Heart right ventricle (tissue), 16 donors: ENCODE measurements at regions not wholly inside any gene's neighbourhood (a gene's known extent, or its start where the extent isn't known, plus 50 kb on each side); places are given as distances from the start of the nearest gene placed in this dataset.

Experiments used
- ATAC-seq, 8 donors: fragments of 200-7000 bp; cut with Tn5 transposase; one replicate each; pipeline ENCODE4 v1.9.1; 2020; ENCODE audit warnings: mild to moderate bottlenecking in 8 of 8, moderate library complexity in 8 of 8, moderate number of reproducible peaks in 1 of 8
- DNase-seq, 2 donors: peaks; one replicate each; pipeline ENCODE4 v3.0.0-alpha.2; 2020
- H3K27ac ChIP-seq, 10 donors: fragments of 200-600 bp; sonication (generic) in 2 of 10; one replicate each; pipeline versions ENCODE4 v1.5.0 to v1.8.0; 2020 to 2022; ENCODE audit warnings: mild to moderate bottlenecking in 3 of 10
- H3K27me3 ChIP-seq, 7 donors: fragments of 200-600 bp; one replicate each; pipeline ENCODE4 v1.8.0; 2021 to 2022; ENCODE audit warnings: mild to moderate bottlenecking in 2 of 7
- H3K36me3 ChIP-seq, 9 donors: fragments of 200-600 bp; sonication (generic) in 1 of 9; one replicate each; pipeline versions ENCODE4 v1.5.0 to v1.8.0; 2020 to 2022; ENCODE audit warnings: mild to moderate bottlenecking in 2 of 9
- H3K4me1 ChIP-seq, 9 donors: fragments of 200-600 bp; sonication (generic) in 1 of 9; one replicate each; pipeline versions ENCODE4 v1.5.0 to v1.8.0; 2020 to 2022; ENCODE audit warnings: mild to moderate bottlenecking in 4 of 9
- H3K4me3 ChIP-seq, 10 donors: fragments of 200-600 bp; sonication (generic) in 2 of 10; one replicate each; pipeline versions ENCODE4 v1.5.0 to v1.8.0; 2020 to 2022; ENCODE audit warnings: mild to moderate bottlenecking in 7 of 10, moderate library complexity in 2 of 10
- H3K9me3 ChIP-seq, 11 donors: fragments of 200-600 bp in 10 of 11; sonication (generic) in 2 of 11; one replicate each; pipeline versions ENCODE4 v1.5.0 to v1.8.0; 2013 to 2022; ENCODE audit warnings: mild to moderate bottlenecking in 2 of 11, control low read depth in 1 of 11, moderate library complexity in 1 of 11
- WGBS, 2 donors: extraction: QIAGEN DNeasy Blood & Tissue Kit; methylation state at CpG; one replicate each; pipeline ENCODE4 v1.1.7; 2013; ENCODE audit warnings: inconsistent platforms in 1 of 2; 5-methylcytosine and 5-hydroxymethylcytosine counted together
- intact Hi-C, 10 donors: fragments of 100-400 bp; cut with DNase I; formaldehyde crosslinking; loops; one replicate each; pipeline versions ENCODE4 v1.11.1 to v1.14.2; 2022
- TF ChIP-seq, protein P1 (sequence below), 9 donors: fragments of 200-600 bp; sonication (generic) in 2 of 9; IDR thresholded peaks; one replicate each; pipeline versions ENCODE4 v1.5.0 to v1.8.0; 2021 to 2022; ENCODE audit warnings: antibody characterized with exemption in 9 of 9, mild to moderate bottlenecking in 5 of 9, moderate library complexity in 1 of 9
- donor health status: Arrhythmogenic right ventricular cardiomyopathy.
- donor health status: ischemic (EF 13 %, LVEDD 7.1; RV severe dilation, severe dysfunction).
- donor health status: healthy with polysubstance abuse.
- donor health status: DM: no; HTN: yes; CAD: no.
- donor health status: DM: no; HTN: no; CAD: no.
- donor health status: ischemic (EF 25% LVEDD 6.9; RV normal size, moderate dysfunction).
- donor health status: ischemic (EF 25% LVEDD 5.7; RV mildly dilated, moderate dysfunction).
- donor health status: healthy.
- donor health status: DM: yes; HTN: yes; CAD: no.
- donor health status: Ischemic cardiomyopathy.
- donor health status: ischemic (EF 35%, LVEDD 5.7; RV mildly dilated, moderate dysfunction).
- donor health status: nonischemic (EF 11% LVEDD 7.7; RV severe dilation, severe dysfunction).
- donor health status: DM: yes; HTN: yes; CAD: no.
- donor health status: PGD.
- donor health status: ischemic (EF 29% LVEDD 5.4; RV normal size, mild dysfunction).
- donor health status: nonischemic (EF 23%, LVEDD 6.1; RV moderate dilation, normal function).

GRCh38 chr2:45261746-45262145, 252.5 kb upstream of the SIX2 start:
- intact Hi-C loops = no loop called here
- DNase-seq (no peak), ATAC-seq (no peak)
- peaks cover 0 to 14% (median 0%) of the 10 kb centered on the region in 7 donors for H3K27me3 ChIP-seq
- H3K36me3 ChIP-seq = no peaks in the 10 kb centered on the region
- H3K9me3 ChIP-seq = no peaks in the 10 kb centered on the region
- H3K4me1 ChIP-seq = peaks cover 0 to 27% (median 8%) of the 10 kb centered on the region in 9 donors
- 72 to 84% methylated on average over 4 of the region's 4 CpGs for WGBS, 2 donors
- TF ChIP-seq, protein P1, sequence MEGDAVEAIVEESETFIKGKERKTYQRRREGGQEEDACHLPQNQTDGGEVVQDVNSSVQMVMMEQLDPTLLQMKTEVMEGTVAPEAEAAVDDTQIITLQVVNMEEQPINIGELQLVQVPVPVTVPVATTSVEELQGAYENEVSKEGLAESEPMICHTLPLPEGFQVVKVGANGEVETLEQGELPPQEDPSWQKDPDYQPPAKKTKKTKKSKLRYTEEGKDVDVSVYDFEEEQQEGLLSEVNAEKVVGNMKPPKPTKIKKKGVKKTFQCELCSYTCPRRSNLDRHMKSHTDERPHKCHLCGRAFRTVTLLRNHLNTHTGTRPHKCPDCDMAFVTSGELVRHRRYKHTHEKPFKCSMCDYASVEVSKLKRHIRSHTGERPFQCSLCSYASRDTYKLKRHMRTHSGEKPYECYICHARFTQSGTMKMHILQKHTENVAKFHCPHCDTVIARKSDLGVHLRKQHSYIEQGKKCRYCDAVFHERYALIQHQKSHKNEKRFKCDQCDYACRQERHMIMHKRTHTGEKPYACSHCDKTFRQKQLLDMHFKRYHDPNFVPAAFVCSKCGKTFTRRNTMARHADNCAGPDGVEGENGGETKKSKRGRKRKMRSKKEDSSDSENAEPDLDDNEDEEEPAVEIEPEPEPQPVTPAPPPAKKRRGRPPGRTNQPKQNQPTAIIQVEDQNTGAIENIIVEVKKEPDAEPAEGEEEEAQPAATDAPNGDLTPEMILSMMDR (IDR thresholded peaks at IDR 0.05) = no peak
- no peak overlapping the region for H3K27ac ChIP-seq
- H3K4me3 ChIP-seq = no peak overlapping the region

DNA sequence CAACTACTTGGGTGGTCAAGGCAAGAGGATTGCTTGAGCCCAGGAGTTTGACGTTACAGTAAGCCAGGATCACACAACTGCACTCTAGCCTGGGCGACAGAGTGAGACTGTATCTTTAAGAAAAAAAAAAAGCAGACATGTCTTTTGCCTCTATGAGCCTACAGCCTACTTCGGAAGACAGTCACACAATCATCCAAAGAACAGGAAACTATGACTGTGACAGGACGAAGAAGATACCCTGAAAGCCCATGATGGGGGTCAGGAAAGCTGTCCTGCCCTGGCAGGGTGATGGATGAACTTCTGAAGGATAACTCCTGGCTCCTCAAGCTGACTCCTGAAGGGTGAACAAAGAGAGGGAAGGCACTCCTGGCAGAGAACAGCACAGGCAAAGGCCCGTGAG, 251.7 kb upstream of the SIX2 start:
- peaks cover 0 to 14% (median 0%) of the 10 kb centered on the region in 7 donors for H3K27me3 ChIP-seq
- ATAC-seq (no peak), DNase-seq (no peak)
- TF ChIP-seq, protein P1 (IDR thresholded peaks at IDR 0.05) = no peak
- 61 to 71% methylated on average over 5 of the region's 5 CpGs for WGBS, 2 donors
- no peak overlapping the region for H3K4me3 ChIP-seq
- peaks cover 0 to 34% (median 8%) of the 10 kb centered on the region in 9 donors for H3K4me1 ChIP-seq
- no peak overlapping the region for H3K27ac ChIP-seq
- H3K9me3 ChIP-seq = no peaks in the 10 kb centered on the region
- no peaks in the 10 kb centered on the region for H3K36me3 ChIP-seq
- intact Hi-C loops = no loop called here

DNA sequence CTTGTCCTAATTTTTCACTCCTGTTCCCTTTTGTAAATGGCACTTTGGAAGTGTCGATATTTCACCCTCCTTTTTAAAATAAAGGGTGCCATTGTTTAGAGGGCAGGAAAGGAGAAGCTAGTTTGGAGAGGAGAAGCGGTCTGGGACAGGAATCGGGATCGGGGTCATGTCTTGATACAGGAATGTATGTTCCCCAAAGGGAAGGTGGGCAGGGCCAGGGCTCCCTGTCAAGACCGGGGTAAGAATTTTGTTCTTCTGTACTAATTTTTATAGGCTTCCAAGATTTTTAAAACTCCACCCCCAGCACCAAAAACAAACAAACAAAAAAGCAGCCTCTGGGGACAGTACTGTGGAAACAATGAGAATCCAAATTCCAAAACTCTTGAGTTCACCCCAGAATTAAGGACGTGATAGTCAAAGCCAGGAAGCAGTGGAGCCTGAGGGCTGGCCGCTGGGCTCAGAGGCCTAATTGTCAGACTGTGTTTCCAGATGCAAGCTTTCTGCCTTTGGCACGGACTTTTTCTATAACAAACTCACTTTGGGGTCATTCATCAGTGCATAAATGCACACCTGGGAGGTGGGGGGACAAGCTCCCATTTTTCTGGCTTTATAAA, 250.4 kb upstream of the SIX2 start:
- Histone ChIP-seq H3K4me3 (no peak overlapping the region), H3K9me3 (no peaks in the 10 kb centered on the region), H3K4me1 (peaks cover 0 to 34% (median 8%) of the 10 kb centered on the region in 9 donors), H3K36me3 (no peaks in the 10 kb centered on the region), H3K27ac (peak overlapping the region in 2 of 10 donors; percentile 28 to 43), H3K27me3 (peaks cover 0 to 14% (median 0%) of the 10 kb centered on the region in 7 donors)
- intact Hi-C loops = no loop called here
- 52 to 67% methylated on average over 8 of the region's 8 CpGs for WGBS, 2 donors
- peak in 4 of 8 donors; percentile 24 to 48 (median 36) for ATAC-seq
- TF ChIP-seq, protein P1 (IDR thresholded peaks at IDR 0.05) = no peak
- DNase-seq = no peak

DNA sequence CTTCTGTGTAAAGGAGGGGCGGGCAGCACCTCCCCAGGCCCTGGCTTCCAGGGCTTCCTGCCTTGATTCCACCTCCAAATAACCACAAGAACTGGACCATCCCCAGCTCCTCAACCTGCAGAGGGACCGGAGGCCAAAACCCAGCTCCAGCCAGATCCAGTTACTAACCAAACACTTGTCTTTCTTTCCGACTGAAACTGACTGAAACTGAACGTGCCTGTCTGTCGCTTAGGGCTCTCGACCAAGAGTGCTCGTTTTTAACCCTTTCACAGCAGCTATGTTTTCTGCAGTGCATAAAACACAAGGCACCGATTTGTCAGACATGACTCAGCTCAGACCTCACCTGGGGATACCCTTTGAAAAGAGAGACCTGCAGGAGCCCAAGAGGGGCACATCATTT, 249.9 kb upstream of the SIX2 start:
- Histone ChIP-seq H3K36me3 (no peaks in the 10 kb centered on the region), H3K9me3 (no peaks in the 10 kb centered on the region), H3K27ac (peak overlapping the region in 3 of 10 donors; percentile 13 to 43 (median 28)), H3K27me3 (peaks cover 0 to 14% (median 0%) of the 10 kb centered on the region in 7 donors), H3K4me1 (peaks cover 0 to 34% (median 8%) of the 10 kb centered on the region in 9 donors), H3K4me3 (no peak overlapping the region)
- ATAC-seq (peak in 1 of 8 donors; percentile 11), DNase-seq (no peak)
- WGBS, 2 donors = 45 to 50% methylated on average over 8 of the region's 8 CpGs
- TF ChIP-seq, protein P1 (IDR thresholded peaks at IDR 0.05) = no peak
- intact Hi-C loops = no loop called here
